Right ventricle myocardium superior (tissue), 1 donor: ENCODE measurements at regions not wholly inside any gene's neighbourhood (a gene's known extent, or its start where the extent isn't known, plus 50 kb on each side); places are given as distances from the start of the nearest gene placed in this dataset.
"Not testable (repeated sequence)": the region's sequence is repeated elsewhere in the genome, so short reads cannot be mapped to it uniquely, and the experiment has no call there.

ENCODE experiments used
- ATAC-seq: fragments of 200-7000 bp; cut with Tn5 transposase; one replicate; pipeline ENCODE4 v1.9.1; 2020; ENCODE audit warnings: mild to moderate bottlenecking; ENCODE audit not compliant: poor library complexity
- DNase-seq: peaks from one replicate; pipeline ENCODE4 v3.0.0-alpha.2; 2020
- intact Hi-C: fragments of 100-400 bp; cut with DNase I; formaldehyde crosslinking; loops from one replicate; pipeline ENCODE4 v1.11.2; 2022
- donor health status: DM: no; HTN: yes; CAD: no; lungs with severe emphysema.

GRCh38 chr13:83825676-83826075 is 56.6 kb downstream of the SLITRK1 start:
- intact Hi-C loops: no loop called here
- DNase-seq (no peak), ATAC-seq (no peak)

GRCh38 chr13:83824560-83824959 is 57.7 kb downstream of the SLITRK1 start:
- DNase-seq: no peak
- ATAC-seq: no peak
- intact Hi-C loops: no loop called here

GRCh38 chr13:83824120-83824519 is 58.2 kb downstream of the SLITRK1 start:
- ATAC-seq: no peak
- intact Hi-C loops: no loop called here
- DNase-seq: no peak

- intact Hi-C loops: no loop called here
- ATAC-seq: no peak
- no peak for DNase-seq
Measured at GRCh38 chr13:83819611-83820010, 62.7 kb downstream of the SLITRK1 start.

GRCh38 chr13:83819156-83819555 is 63.1 kb downstream of the SLITRK1 start:
- intact Hi-C loops: no loop called here
- ATAC-seq: no peak

DNA sequence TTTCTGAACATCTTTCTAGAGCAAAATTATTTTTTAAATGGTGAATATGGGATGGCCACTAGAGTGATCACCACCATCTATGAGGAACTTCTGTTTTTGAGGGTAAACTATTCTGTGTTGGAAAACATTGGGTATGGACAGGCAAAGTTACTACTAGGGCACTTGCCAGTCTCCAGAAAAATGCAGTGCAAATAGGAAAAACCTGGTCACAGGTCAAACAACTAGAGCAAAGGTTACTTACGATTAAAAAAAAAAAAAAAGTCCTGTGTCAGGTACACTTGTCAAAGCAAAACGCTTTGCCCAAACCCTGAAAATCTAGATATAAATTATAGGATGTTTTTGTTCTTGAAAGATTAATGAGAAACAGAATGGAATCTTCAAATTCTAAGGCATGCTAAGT is 66.2 kb downstream of the SLITRK1 start:
- intact Hi-C loops: no loop called here
- DNase-seq: no peak
- no peak for ATAC-seq

More at GRCh38 chr13:83819156-83819555, 63.1 kb downstream of the SLITRK1 start:
- DNase-seq: no peak

GRCh38 chr13:83815598-83815997 is 66.7 kb downstream of the SLITRK1 start:
- no peak for DNase-seq
- ATAC-seq: no peak
- intact Hi-C loops: no loop called here

GRCh38 chr13:83810136-83810535 is 72.1 kb downstream of the SLITRK1 start:
- intact Hi-C loops: no loop called here
- DNase-seq (no peak), ATAC-seq (no peak)

DNA sequence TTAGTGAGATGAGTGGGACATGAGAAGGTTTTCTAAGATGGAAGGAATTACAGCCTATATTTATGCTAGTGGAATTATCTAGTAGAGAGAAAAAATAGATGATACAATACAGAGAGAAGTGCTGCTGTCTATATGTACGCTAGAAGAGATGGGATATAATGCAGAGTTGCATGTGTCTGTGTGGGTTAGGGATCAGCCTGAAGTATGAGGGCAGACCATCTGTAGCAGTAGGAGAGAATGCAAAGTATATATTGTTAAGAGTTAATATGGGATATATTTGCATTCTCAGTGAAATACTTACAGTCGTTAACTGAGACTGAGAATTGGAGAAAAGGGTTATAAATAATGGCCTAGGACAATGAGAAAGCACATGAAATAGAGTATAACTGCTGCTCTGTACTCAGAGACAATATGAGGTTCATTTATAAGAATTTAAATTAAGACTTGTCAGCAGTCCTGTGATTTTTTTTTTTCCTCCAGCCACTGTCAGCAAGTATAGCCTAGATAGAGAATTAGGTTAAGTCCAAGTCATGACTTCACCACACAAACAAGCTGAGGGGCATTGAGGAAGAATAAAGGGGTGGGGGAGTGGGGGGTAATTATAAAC is 77.8 kb downstream of the SLITRK1 start:
- no peak for ATAC-seq
- intact Hi-C loops: no loop called here
- DNase-seq: no peak

- ATAC-seq (no peak), DNase-seq (no peak)
- intact Hi-C loops: no loop called here
Measured at GRCh38 chr13:83798731-83799130, 83.5 kb downstream of the SLITRK1 start.

DNA sequence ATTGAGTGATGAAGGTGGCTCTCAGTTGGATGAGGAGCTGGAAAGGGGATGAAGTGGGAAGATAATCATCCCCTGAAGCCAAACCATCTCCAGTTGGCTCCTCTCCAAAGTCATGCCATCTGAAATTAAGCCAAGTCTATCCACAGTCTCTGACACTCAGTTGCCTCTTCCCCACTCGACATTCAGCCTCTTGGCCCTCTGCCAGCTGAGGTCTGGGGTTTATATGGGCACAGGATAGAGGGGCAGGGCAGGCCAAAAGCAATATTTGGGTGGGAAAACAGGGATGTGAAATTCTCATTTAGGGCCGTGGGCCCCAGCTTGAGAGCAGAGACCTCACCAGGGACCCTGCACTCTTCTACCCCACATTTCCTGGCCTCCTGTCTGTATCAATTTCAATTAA is 85.9 kb downstream of the SLITRK1 start:
- ATAC-seq: no peak
- no peak for DNase-seq
- intact Hi-C loops: no loop called here

- ATAC-seq (no peak), DNase-seq (no peak)
- intact Hi-C loops: no loop called here
Measured at GRCh38 chr13:83794583-83794982, 87.7 kb downstream of the SLITRK1 start.

- no peak for ATAC-seq
- intact Hi-C loops: no loop called here
- no peak for DNase-seq
Measured at GRCh38 chr13:83780227-83780626, 102.0 kb downstream of the SLITRK1 start.

DNA sequence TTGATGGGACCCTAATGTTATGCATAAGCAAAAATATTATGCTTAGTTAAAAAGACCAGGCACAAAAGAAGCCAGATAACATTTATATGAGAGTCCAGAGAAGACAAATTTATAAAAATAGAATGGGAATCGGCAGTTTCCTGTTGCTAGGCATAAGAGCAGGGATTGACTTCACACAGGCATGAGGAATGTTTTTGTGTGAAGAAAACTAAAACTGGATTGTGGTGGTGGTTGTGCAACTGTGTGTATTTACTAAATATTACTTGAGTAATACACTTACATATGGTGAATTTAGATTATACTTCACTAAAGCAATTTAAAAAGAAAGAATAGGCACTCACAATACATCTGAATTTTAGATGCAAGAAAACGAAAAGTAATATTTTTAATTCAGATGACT is 108.3 kb downstream of the SLITRK1 start:
- ATAC-seq: no peak
- intact Hi-C loops: no loop called here
- DNase-seq: no peak

DNA sequence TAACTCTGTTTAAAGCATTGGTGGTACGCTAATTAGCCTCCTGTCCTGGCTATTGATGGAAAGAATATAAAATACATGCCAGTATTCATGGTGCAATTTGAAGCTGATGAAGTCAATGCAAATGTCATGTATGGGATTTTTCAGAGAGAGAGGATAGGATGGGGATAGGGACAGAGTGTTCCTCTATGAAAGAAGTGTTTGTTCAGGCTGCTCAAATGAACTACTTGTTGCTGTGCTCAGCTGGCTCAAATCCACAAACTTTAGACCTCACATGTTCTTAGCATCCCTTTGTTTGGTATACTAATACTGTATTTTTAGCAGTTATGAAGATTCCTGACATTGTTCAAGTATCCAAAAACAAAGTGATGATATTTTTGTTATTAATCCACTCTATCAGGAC is 116.5 kb downstream of the SLITRK1 start:
- ATAC-seq (no peak), DNase-seq (no peak)
- intact Hi-C loops: no loop called here

DNA sequence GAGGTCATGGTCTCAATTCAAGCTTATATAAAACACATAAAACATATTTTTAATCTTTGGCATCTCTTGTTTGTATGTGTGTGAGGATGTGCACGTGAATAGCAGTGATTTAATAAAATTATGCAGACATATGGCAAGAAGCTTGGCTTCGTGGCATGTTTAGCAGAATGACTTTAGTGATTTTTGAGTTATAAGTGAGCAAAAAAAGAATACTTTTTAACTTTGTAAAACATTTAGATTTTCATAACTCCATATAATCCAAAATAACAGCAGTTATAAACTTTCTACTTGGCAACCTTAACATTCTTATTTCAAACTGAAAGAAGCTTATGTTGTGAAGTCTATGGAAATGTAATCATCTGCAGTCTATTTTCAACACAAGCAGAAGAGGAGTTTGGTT is 120.6 kb downstream of the SLITRK1 start:
- no peak for ATAC-seq
- intact Hi-C loops: no loop called here
- DNase-seq: no peak

GRCh38 chr13:83755210-83755609 is 127.1 kb downstream of the SLITRK1 start:
- intact Hi-C loops, ATAC-seq, DNase-seq: not testable (repeated sequence)

DNA sequence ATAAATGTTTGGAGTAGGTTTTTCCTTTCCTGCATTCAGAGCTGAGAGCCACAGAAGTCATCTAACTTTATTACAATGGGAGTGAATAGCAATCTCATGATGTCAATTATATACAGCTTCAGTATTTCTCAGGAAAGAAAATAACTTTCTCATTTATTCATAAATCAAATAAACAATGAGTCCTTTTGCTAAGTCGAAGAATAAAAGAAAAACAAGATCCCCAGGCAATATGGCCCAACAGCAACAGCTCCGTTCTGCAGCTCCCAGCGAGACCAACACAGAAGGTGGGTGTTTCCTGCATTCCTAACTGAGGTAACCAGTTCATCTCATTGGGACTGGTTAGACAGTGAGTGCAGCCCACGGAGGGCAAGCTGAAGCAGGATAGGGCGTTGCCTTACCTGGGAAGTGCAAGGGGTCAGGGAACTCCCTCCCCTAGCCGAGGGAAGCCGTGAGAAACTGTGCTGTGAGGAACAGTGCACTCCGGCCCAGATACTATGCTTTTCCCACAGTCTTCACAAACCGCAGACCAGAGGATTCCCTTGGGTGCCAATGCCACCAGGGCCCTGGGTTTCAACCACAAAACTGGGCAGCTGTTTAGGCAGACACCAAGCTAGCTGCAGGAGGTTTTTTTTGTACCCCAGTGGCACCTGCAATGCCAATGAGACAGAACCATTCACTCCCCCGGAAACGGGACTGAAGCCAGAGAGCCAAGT is 128.2 kb downstream of the SLITRK1 start:
- intact Hi-C loops: no loop called here
- DNase-seq: no peak
- no peak for ATAC-seq

- no peak for ATAC-seq
- DNase-seq: no peak
- intact Hi-C loops: no loop called here
Measured at GRCh38 chr13:83752141-83752540, 130.1 kb downstream of the SLITRK1 start.

DNA sequence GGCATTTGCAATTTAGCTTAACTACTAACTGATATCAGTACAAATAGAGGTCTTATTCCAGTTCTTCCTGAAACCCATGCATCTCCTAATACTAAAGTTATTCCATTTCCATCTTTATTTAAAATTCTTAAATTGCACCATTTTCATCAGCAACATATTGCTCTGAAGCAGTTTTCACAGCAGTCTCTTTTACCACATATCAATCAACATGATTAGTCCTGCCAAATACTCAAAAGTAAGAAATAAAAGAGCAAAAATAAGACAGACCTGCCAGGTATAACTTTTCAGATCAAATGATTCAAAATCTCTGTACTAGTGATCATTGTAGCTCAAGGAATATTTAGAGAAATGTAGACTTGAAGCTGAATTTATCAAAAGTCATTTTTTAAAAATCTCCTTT is 141.7 kb downstream of the SLITRK1 start:
- intact Hi-C loops: no loop called here
- DNase-seq (no peak), ATAC-seq (no peak)

GRCh38 chr13:83738407-83738806 is 143.9 kb downstream of the SLITRK1 start:
- no peak for DNase-seq
- no peak for ATAC-seq
- intact Hi-C loops: no loop called here
